Bone marrow (tissue), 2 donors: ENCODE measurements at regions not wholly inside any gene's neighbourhood (a gene's known extent, or its start where the extent isn't known, plus 50 kb on each side); places are given as distances from the start of the nearest gene placed in this dataset.
"Not testable (repeated sequence)": the region's sequence is repeated elsewhere in the genome, so short reads cannot be mapped to it uniquely, and the experiment has no call there.

ENCODE experiments used
- DNase-seq, 2 donors: peaks; one replicate each; lab custom pipeline; 2025; lab: John Stamatoyannopoulos, UW

DNA sequence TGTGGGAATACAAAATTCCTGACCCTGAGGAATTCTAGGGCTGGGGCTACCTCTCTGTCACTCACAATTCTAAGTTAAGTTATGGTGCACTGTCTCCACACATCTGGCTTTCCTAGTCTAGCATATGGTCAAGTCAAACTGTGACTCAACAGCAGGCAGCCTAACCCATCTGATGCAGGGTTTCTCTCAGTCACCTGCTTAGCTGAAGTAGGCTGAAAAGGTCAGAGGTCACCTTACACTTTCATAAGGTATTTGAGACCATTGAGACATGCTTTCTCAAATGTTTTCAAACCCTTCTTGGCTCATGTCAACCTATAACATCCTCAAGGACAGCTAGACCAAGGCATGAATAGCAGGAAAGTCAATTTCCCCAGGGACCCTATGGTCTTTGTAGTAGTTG is 196.5 kb upstream of the STK26 start:
- no peak for DNase-seq

DNA sequence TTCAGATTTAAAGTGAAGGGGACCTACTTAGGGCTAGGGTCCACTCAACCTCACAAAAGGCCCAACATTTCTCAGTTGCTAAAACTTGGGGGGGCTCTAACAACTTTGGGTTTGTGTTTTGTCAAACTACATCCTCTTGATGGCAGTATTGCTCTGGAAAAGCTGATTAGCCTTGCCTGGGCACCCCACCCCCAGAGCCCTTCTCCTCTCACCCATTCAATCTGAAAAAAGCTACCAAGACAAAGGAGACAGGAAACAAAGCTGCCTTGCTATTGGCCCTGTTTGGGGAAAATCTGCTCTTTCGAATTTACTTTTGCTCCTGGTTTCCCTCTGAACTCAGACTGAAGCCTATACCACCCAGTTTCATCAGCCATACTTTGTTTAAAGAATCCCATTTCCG is 195.2 kb upstream of the STK26 start:
- DNase-seq, result peak; percentile 2 to 55

- no peak for DNase-seq
These were observed 194.6 kb upstream of the STK26 start for GRCh38 chrX:131828482-131828881.

GRCh38 chrX:131830400-131831184 is 192.5 kb upstream of the STK26 start:
- peak; percentile 11 to 88 for DNase-seq

DNA sequence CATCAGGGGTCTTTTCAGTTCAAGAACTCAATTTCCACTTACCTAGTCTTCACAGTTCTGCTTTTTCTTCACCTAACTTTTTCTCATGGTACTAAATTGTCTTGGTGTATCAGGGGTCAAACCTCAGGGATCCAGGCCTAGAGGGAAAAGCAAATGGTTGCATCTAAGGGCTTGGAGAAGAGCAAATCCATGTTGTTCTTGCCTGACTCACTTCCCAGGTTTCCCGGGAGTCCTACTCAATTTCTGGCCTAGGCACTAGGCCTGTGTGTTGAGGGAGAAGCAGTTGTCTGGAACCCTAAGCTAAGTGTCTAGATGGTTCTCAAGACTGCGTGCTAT is 191.9 kb upstream of the STK26 start:
- DNase-seq, result no peak

GRCh38 chrX:131836161-131836560 is 186.9 kb upstream of the STK26 start:
- DNase-seq, result no peak

DNA sequence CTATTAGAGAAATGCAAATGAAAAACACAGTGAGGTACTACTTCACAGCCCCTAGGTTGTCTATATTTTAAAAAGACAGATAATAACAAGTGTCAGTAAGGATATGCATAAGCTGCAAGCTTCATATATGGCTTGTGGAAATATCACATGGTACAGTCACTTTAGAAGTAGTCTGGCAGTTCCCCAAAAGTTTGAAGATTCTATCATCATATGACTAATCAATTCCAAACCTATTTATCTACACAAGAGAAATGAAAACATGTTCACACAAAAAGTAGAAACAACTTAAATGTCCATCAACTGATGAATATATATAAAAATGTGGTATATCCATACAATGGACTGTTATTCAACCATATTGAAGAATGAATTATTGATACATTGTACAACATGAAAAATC is 185.8 kb upstream of the STK26 start:
- DNase-seq, result no peak

GRCh38 chrX:131840799-131841495 is 182.2 kb upstream of the STK26 start:
- no peak for DNase-seq

- DNase-seq, result peak in 1 of 2 donors; percentile 0
These were observed 181.3 kb upstream of the STK26 start for GRCh38 chrX:131841496-131842437.

DNA sequence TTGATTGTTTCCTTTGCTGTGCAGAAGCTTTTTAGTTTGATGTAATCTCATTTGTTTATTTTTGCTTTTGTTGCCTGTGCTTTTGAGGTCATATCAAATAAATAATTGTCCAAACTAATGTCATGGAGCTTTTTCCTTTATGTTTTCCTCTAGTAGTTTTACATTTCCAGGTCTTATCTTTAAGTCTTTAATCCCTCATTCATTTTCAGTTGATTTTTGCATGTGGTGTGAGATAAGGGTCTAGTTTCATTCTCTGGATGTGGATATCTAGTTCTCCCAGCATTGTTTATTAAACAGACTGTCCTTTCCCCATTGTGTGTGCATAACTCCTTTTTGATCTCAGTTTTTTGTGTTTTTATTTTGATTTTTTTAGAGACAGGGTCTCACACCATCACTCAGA is 179.1 kb upstream of the STK26 start:
- no peak for DNase-seq

- DNase-seq, result no peak
These were observed 177.9 kb upstream of the STK26 start for GRCh38 chrX:131845201-131845600.

DNA sequence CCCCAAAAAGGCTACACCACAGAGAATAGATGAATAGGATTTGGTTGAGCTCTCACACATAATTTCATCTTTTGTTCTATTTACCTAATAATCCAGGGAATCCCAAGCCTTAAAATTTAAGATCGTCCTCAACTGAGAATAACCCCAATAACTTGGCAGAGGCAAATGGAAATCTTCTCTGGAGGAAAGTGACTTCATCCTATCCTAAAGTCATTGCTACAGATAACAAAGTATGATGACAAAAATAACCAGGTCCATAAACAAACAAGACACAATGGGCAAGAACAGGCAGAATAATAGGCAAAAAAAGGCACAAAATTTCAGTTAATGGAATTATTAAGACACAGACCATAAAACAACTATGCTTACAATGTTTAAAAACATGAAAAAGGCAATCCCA is 177.3 kb upstream of the STK26 start:
- DNase-seq, result no peak

GRCh38 chrX:131850964-131851363 is 172.1 kb upstream of the STK26 start:
- not testable (repeated sequence) for DNase-seq

- DNase-seq, result no peak
These were observed 169.7 kb upstream of the STK26 start for GRCh38 chrX:131853440-131853839.

- DNase-seq, result peak in 1 of 2 donors; percentile 17
These were observed 168.5 kb upstream of the STK26 start for GRCh38 chrX:131854581-131854980.

- DNase-seq, result no peak
These were observed 161.9 kb upstream of the STK26 start for GRCh38 chrX:131861088-131861787.

DNA sequence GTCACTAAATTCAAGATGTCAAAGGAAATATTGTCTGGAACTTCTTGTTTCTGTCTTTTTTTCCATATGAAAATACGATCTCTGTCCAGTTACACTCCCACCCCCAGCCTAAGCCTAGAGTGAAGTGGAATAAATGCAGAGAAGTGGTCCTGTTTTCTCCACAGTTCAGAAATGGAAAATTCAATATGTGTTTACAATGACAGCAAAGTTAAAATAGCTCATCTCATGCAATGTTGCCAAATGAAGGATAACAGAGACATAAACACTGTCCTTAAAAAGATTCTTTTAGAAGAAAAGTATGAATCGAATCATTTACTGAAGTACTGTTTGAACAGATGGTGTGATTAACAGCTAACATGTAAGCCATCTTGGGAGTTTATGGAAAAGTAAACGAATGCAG is 160.8 kb upstream of the STK26 start:
- no peak for DNase-seq

GRCh38 chrX:131869182-131869581 is 153.9 kb upstream of the STK26 start:
- no peak for DNase-seq

DNA sequence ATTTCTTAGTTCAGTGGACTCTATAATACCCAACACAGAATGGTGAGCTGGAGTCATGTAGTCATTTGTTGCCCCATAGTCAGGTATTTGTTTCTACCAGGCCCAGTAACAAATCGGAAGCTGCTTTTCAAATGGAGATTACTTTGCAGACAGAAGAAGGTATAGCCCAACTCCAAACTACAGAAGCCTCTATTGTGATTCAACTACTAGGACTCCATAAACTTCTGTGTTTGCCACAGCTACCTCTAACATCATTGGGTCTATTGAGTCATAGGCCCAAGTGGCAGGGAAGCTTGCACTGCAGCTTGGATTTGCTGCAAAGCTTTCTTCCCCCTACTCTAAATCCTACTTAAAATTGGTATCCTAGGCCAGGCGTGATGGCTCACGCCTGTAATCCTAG is 148.8 kb upstream of the STK26 start:
- no peak for DNase-seq

DNA sequence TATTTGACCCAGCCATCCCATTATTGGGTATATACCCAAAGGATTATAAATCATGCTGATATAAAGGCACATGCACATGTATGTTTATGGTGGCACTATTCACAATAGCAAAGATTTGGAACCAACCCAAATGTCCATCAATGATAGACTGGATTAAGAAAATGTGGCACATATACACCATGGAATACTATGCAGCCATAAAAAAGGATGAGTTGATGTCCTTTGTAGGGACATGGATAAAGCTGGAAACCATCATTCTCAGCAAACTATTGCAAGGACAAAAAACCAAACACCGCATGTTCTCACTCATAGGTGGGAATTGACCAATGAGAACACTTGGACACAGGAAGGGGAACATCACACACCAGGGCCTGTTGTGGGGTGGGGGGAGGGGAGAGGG is 147.3 kb upstream of the STK26 start:
- DNase-seq, result not testable (repeated sequence)

- no peak for DNase-seq
These were observed 141.9 kb upstream of the STK26 start for GRCh38 chrX:131881194-131881593.

DNA sequence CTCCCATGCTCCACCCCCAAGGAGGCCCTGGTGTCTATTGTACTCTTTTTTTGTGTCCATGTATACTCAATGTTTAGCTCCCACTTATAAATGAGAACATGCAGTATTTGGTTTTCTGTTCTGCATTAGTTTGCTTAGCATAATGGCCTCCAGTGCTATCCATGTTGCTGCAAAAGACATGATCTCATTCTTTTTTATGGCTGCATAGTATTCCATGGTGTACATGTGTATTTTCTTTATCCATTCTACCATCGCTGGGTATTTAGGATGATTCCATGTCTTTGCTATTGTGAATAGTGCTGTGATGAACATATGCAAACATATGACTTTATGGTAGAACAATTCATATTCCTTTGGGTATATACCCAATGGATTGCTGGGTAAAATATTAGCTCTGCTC is 138.1 kb upstream of the STK26 start:
- not testable (repeated sequence) for DNase-seq
